ENCODE measurements at regions not wholly inside any gene's neighbourhood (a gene's known extent, or its start where the extent isn't known, plus 50 kb on each side); places are given as distances from the start of the nearest gene placed in this dataset.

- no peaks in the 10 kb centered on the region for H4K20me1 ChIP-seq (ENCODE audit: insufficient read depth, low read length)
- no peaks in the 10 kb centered on the region for H3K36me3 ChIP-seq (replicated peaks in 1 of 2; ENCODE audit: control insufficient read depth in 1 of 2, insufficient read depth in 2 of 2, low read length in 2 of 2)
- no peak overlapping the region for H3K4me2 ChIP-seq (ENCODE audit: low read depth, low read length)
- H3K27ac ChIP-seq (ENCODE audit: extremely low read length, insufficient read depth, low read length), result no peak overlapping the region
- no peak overlapping the region for H3K4me3 ChIP-seq (replicated peaks in 1 of 3; ENCODE audit: insufficient read depth in 1 of 3, low read depth in 2 of 3, low read length in 3 of 3)
- H3K79me2 ChIP-seq (ENCODE audit: insufficient read depth, low read length), result no peaks in the 10 kb centered on the region
- TF ChIP-seq MYC (CRISPR knock-in tag; IDR thresholded peaks at IDR 0.05; ENCODE audit: borderline replicate concordance), result no peak
- no peak for TF ChIP-seq ZFP36L2 (CRISPR knock-in tag; IDR thresholded peaks at IDR 0.05)
- no peak for TF ChIP-seq FOSL1 (CRISPR knock-in tag; IDR thresholded peaks at IDR 0.05; ENCODE audit: borderline replicate concordance)
- no peak for TF ChIP-seq MAZ (IDR thresholded peaks at IDR 0.05; ENCODE audit: borderline replicate concordance, low read depth, low read length)
- TF ChIP-seq MAZ (CRISPR knock-in tag; IDR thresholded peaks at IDR 0.05; ENCODE audit: low read depth), result no peak
- TF ChIP-seq SETDB1 (CRISPR knock-in tag; IDR thresholded peaks at IDR 0.05; ENCODE audit: borderline replicate concordance), result no peak
- TF ChIP-seq STAG1 (CRISPR knock-in tag; IDR thresholded peaks at IDR 0.05), result no peak
- TF ChIP-seq ZNF720 (CRISPR knock-in tag; IDR thresholded peaks at IDR 0.05), result no peak
- ChIA-PET CTCF (ENCODE audit: low intra/inter-chr PET ratio, low total read pairs) (no interaction called here), POLR2A (no interaction called here)
- no peaks in the 10 kb centered on the region for H3K27me3 ChIP-seq (ENCODE audit: control insufficient read depth in 1 of 2, insufficient read depth in 2 of 2, low read length in 2 of 2)
- ATAC-seq (no peak), DNase-seq (ENCODE audit: low spot score) (no peak), FAIRE-seq (no peak)
- H2AFZ ChIP-seq (ENCODE audit: low read length), result no peak overlapping the region
- no TSS peak for BruUV-seq (replicated peaks)
- no peak overlapping the region for H3K9ac ChIP-seq (ENCODE audit: insufficient read depth, low read depth, low read length)
- intact Hi-C loops (cut with micrococcal nuclease; ENCODE audit: unreplicated experiment) (no loop called here), in situ Hi-C loops (cut with HindIII; ENCODE audit: extremely low pct_ligation_motif_present, low pct_unique_long_range_greater_than_20kb) (no loop called here)
- no peaks in the 10 kb centered on the region for H3K4me1 ChIP-seq (ENCODE audit: insufficient read depth, low read length)
- no peaks in the 10 kb centered on the region for H3K9me3 ChIP-seq (ENCODE audit: low read length)
- WGBS (ENCODE audit: low lambda C conversion rate), result 0% methylated on average over 3 of the region's 3 CpGs
Observed at GRCh38 chr5:101605700-101606099, 690.4 kb downstream of the SLCO4C1 start.

- in situ Hi-C loops (cut with HindIII; ENCODE audit: extremely low pct_ligation_motif_present, low pct_unique_long_range_greater_than_20kb) (no loop called here), intact Hi-C loops (cut with micrococcal nuclease; ENCODE audit: unreplicated experiment) (no loop called here)
- TF ChIP-seq LRRFIP1 (CRISPR knock-in tag; conservative IDR thresholded peaks at IDR 0.05), result no peak
- TF ChIP-seq ZNF737 (CRISPR knock-in tag; IDR thresholded peaks at IDR 0.05; ENCODE audit: borderline replicate concordance), result no peak
- TF ChIP-seq ZNF646 (CRISPR knock-in tag; IDR thresholded peaks at IDR 0.05), result no peak
- TF ChIP-seq ZNF430 (CRISPR knock-in tag; IDR thresholded peaks at IDR 0.05), result no peak
Observed at GRCh38 chr5:101600614-101601013, 695.5 kb downstream of the SLCO4C1 start.

More at GRCh38 chr5:101600614-101601013, 695.5 kb downstream of the SLCO4C1 start:
- Histone ChIP-seq H3K27ac (ENCODE audit: extremely low read length, insufficient read depth, low read length) (no peak overlapping the region), H3K9ac (ENCODE audit: insufficient read depth, low read depth, low read length) (no peak overlapping the region), H3K36me3 (replicated peaks in 1 of 2; ENCODE audit: control insufficient read depth in 1 of 2, insufficient read depth in 2 of 2, low read length in 2 of 2) (no peaks in the 10 kb centered on the region), H3K4me1 (ENCODE audit: insufficient read depth, low read length) (no peaks in the 10 kb centered on the region), H3K79me2 (ENCODE audit: insufficient read depth, low read length) (no peaks in the 10 kb centered on the region), H3K4me2 (ENCODE audit: low read depth, low read length) (no peak overlapping the region), H4K20me1 (ENCODE audit: insufficient read depth, low read length) (no peaks in the 10 kb centered on the region), H2AFZ (ENCODE audit: low read length) (no peak overlapping the region), H3K27me3 (ENCODE audit: control insufficient read depth in 1 of 2, insufficient read depth in 2 of 2, low read length in 2 of 2) (no peaks in the 10 kb centered on the region), H3K9me3 (ENCODE audit: low read length) (no peaks in the 10 kb centered on the region), H3K4me3 (replicated peaks in 1 of 3; ENCODE audit: insufficient read depth in 1 of 3, low read depth in 2 of 3, low read length in 3 of 3) (no peak overlapping the region)
- WGBS (ENCODE audit: low lambda C conversion rate), result 56% methylated on average over 1 of the region's 1 CpG
- ChIA-PET POLR2A (no interaction called here), CTCF (ENCODE audit: low intra/inter-chr PET ratio, low total read pairs) (no interaction called here)
- no peak for ATAC-seq
- no peak for DNase-seq (ENCODE audit: low spot score)
- no peak for FAIRE-seq
- no TSS peak for BruUV-seq (replicated peaks)
